ENCODE measurements at regions not wholly inside any gene's neighbourhood (a gene's known extent, or its start where the extent isn't known, plus 50 kb on each side); places are given as distances from the start of the nearest gene placed in this dataset.
"Not testable (repeated sequence)": the region's sequence is repeated elsewhere in the genome, so short reads cannot be mapped to it uniquely, and the experiment has no call there.

DNA sequence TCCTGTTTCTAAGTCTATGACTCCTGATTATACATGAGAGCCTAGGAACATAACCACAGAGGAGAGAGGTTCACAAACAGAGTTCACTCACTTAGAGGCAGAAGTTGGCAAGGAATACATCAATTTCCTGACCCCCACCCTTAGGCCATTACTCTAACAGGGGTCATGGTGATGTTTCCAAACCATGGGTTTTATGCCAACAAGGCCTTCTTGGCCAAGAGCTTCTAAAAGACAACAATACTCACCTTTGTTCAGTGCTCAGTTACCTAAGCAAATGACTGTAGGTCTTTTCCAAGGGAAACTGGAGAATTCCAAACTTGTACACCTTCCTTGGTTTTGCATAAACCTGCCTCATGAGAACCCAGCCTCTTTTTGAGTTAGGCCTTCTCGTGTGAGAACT, 52.6 kb downstream of the ERICH4 start:
- ChIA-PET CTCF (no interaction called here), POLR2A (no interaction called here)

DNA sequence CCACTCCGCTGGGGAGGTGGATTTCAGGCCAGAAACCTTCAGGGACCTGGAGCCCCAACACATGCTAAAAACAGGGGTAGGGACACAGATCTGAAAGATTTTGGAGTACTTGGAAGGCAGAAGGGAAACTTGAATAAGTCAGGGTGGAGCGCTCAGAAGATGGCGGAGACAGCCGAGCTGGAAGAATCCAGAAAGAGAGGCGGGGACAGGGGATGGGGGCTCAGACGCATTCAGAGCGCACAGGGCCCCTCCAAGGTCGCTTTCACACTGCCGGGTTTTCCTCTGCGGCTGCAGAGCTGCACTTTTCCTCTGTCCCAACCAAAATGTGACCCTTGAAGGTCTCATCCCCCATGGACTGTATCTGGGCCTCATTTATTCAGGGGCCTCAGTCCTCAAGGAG, 56.9 kb downstream of the ERICH4 start:
- ChIA-PET CTCF (interaction anchor here (1.1 kb wide), 1 partner anchor 51 kb away, joined by 4 read pairs; no protein-coding TSS in a partner anchor), POLR2A (no interaction called here)

DNA sequence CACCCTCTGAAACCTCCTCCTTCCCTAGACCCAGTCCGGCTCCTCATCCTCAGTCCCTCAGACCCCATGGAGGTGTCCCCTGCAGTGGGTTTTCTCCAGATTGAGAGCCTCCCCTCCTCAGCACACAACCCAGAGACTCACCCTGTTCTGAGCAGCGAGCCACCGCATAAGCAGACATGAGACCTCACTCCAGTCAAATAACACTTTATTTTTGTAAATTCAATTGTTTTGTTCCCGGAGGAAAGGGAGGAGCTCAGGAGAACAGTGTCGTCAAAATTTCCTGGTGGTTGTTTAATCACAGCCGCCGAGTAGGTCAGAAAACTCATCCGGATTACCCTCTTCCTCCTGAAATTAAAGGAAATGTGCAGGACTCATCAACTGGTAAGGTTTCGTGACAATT, 57.5 kb downstream of the ERICH4 start:
- CTCF ChIA-PET: interaction anchor here (1.1 kb wide), 1 partner anchor 51 kb away, joined by 4 read pairs; no protein-coding TSS in a partner anchor

DNA sequence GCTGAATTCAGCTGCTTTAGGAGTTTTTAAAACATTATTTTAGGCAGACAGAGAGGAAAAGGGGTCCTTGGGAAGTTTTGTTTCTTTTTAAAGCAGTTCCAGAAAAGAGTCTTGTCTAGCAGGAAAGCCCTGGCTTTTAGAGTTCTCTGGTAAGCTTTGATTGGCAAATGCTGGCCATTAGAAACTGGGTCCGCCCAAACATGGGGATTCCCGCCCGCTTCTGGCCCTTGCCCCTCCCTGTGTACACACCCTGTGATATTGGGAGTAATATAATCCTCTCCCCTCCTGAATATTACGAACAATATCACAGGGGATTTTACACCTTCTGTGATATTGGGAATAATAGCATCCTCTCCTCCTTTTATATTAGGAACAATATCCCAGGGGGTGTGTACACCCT, 58.9 kb downstream of the ERICH4 start:
- ChIA-PET CTCF (no interaction called here), POLR2A (no interaction called here)

More for the DNA sequence above, 57.5 kb downstream of the ERICH4 start:
- POLR2A ChIA-PET: no interaction called here

DNA sequence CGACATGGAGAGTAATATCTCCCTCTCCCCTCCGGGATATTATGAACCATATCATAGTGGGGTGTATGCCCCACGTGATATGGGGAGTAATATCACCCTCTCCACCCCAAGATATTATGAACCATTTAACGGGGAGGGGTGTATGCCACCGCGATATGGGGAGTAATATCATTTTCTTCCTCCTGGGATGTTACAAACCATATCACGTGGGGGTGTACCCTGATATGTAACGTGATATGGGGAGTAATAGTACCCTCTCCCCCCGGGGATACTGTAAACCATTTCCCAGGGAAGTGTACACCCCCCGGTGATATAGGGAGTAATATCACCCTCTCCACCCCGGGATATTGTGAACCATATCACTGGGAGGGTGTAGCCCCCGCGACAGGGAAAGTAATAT, 62.1 kb downstream of the ERICH4 start:
- ChIA-PET POLR2A (no interaction called here), CTCF (no interaction called here)

DNA sequence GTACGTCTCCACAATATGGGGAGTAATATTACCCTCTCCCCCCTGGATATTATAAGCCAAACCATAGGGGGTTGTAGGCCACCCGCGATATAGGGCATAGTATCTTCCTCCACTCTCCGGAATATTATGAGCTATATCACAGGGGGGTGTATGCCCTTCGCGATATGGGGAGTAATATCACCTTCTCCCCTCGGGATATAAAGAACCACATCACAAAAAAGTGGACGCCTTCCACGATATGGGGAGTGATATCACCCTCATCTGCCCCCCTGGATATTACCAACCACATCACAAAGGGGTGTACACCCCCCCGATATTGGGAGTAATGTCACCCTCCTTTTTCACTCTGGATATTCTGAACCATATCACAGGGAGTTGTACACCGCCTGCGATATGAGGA, 65.5 kb upstream of the CEACAM21 start:
- ChIA-PET POLR2A (no interaction called here), CTCF (no interaction called here)

DNA sequence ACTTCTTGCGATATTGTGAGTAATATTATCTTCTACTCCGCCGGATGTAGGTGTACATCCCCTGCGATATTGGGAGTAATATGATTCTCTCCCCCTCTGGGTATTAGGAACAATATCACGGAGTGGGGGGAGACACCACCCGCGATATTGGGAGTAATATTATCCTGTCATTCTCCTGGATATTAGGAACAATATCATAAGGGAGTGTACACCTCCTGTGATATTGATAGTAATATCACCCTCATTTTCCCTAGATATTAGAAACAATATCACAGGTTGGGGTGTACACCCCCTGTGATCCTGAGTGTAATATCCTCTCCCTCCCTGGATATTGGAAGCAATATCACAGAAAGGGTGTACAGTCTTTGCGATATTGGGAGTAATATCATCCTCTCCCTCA, 64.3 kb upstream of the CEACAM21 start:
- ChIA-PET POLR2A (no interaction called here), CTCF (no interaction called here)

DNA sequence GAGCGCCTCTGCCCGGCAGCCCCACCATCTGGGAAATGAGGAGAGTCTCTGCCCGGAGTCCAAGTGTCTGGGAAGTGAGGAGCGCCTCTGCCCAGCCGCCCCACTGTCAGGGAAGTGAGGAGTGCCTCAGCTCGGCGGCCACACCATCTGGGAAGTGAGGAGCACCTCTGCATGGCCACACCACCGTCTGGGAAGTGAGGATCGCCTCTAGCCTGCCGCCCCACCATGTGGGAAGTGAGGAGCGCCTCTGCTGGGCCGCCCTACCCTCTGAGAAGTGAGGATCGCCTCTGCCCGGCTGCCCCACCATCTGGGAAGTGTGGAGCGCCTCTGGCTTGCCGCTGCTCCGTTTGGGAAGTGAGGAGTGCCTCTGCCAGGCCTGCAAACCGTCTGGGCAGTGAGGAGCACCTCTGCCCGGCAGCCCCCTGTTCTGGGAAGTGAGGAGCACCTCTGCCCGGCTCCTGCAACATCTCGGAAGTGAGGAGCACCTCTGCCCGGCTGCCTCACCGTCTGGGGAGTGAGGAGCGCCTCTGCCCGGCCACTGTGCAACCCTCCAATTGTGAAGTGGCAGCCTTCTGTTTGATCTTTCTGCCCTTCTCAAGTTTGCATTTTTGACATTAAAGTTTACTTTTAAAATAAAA, 60.8 kb upstream of the CEACAM21 start:
- ChIA-PET POLR2A (no interaction called here), CTCF (interaction anchor here (0.8 kb wide), 1 partner anchor 75 kb away, joined by 3 read pairs; no protein-coding TSS in a partner anchor)

DNA sequence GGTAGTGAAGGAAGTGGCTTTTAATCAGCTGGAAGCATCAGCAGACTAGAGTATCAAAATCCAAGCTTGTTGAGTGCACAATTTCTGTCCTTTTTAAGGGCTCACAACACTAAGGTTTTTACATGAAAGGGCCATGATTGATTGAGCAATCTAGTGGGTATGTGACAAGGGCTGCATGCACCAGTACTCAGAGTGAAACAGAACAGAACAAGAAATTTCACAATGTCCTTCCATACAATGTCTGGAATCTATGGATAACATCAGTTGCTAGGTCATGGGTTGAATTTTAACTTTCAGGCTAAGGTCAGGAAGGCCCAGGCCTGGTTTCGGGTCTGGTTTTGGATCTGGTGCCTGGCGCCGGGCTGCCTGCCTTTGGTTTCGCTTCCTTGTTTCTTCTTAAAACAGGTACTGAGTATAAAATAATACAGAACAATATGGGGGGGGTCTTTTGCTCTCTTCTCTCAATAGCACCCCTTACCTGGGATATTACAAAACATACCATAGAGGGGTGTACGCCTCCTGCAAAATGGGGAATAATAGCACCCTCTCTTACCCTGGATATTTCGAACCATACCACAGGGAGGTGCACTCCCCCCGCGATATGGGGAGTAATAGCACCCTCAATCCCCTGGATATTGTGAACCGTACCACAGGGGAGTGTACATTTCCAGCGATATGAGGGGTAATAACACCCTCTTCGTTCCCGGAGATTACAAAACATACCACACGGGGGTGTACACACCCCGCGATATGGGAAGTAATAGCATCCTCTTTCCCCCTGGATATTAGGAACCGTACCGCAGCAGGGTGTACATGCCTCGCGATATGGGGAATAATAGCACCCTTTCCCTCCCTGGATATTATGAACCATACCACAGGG, 59.4 kb upstream of the CEACAM21 start:
- CTCF ChIA-PET: interaction anchor here (0.6 kb wide), 1 partner anchor 237 kb away, joined by 3 read pairs; no protein-coding TSS in a partner anchor

DNA sequence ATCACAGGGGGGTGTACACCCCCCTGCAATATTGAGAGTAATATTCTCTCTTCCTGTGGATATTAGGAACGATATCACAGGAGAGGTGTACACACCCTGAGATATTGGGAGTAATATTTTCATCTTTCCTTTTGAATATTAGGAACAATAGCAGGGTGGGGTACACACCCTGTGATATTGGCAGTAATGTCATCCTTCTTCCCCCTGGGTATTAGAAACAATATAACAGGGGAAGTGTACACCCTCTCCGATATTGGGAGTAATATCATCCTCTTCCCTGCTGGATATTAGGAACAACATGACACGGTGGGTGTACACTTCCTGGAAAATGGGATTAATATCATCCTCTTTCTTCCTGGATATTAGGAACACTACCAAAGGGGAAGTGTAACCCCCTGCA, 57.8 kb upstream of the CEACAM21 start:
- ChIA-PET POLR2A (no interaction called here), CTCF (no interaction called here)

More for the DNA sequence above, 59.4 kb upstream of the CEACAM21 start:
- POLR2A ChIA-PET: not testable (repeated sequence)

DNA sequence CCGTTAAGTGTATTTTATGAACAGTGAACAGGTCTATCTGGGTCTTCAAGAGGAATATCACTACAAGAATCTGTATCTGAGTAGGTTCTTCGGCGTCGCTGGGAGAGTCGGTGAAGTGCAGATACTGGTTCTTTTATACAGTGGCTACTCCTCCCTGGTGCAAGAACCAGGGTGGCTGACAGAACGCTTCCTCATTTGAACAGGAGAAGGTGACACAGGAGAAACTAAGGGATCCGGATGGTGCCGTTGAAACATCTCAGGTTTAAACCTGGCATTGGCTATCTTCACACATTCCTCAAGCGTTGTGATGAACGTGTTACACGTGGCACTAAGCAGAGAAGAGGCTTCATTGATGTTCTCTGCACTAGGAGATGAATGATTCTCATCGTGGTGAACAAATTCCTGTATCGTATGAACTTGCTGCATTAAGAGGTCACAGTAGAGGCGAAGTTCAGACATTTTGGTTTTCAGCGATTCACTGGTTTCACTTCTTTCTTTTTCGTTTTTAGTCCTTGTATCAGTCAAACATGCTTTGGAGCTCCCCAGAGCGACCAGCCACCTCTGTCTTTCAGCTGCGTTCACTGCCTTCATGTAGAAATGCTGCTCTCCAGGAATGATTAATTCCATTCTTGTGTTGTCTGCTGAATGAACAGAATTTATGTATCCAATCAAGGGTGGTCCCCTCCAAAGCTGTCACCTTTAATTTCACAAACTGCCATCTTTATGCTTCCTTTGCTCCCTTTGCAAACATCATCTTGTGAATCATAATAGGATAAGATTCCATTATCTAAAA, 54.6 kb upstream of the CEACAM21 start:
- CTCF ChIA-PET: interaction anchor here (0.9 to 1.2 kb wide), 2 partner anchors 73 to 81 kb away, joined by 3 read pairs; partner anchors contain the start of gene DMAC2
- POLR2A ChIA-PET: not testable (repeated sequence)

DNA sequence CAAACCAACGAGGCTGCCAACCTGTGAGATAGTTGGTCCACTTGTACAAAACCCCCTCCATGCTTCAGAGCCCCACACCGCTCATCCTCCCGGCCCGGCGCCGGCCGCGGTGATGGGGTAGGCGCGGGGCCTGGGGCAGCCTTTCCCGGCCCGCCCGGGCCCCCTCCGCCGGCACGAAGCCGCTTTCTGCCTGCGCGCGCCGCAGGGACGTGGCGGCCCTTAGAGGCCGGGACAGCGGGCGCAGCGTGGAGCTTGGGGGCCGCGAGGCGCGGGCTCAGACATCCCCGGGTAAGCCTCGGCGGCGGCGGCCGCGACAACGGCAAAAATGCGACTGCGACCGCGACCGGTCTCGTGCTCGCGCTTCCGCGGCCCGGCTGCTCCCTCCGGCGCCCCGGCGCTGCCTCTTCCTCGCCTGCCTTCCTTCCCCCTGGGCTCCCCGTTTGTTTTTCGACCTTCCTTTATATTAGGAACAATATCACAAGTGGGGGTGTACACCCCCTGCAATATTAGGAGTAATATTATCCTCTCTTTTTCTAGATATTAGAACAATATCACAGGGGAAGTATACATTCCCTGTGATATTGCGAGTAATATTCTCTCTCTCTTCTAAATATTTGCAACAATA, 53.9 kb upstream of the CEACAM21 start:
- POLR2A ChIA-PET: no interaction called here
- CTCF ChIA-PET: interaction anchor here (0.9 to 1.2 kb wide), 2 partner anchors 73 to 82 kb away, joined by 3 read pairs; partner anchors contain the start of gene DMAC2

DNA sequence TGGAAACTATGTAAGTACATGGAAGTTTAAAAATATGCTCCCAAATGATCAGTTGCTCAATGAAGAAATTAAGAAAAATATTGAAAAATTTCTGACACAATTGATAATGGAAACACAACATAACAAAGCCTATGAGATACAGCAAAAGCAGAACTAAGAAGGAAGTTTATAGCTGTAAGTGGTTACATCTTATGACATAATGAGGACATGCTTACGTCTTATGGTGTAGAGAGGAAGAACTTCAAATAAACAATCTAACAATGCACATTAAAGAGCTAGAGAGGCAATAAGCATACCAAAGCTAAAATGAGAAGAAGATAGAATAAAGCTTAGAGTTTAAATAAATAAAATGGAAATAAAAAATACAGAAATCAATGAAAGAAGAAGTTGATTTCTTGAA, 50.0 kb upstream of the CEACAM21 start:
- CTCF ChIA-PET: interaction anchor here (1.0 kb wide), 1 partner anchor 12 kb away, joined by 3 read pairs; no protein-coding TSS in a partner anchor
- POLR2A ChIA-PET: no interaction called here

Measured in activated CD8-positive, alpha-beta memory T cell treated with anti-CD3 and anti-CD28 coated beads for 36 hours (primary cell).